PC-9 (cell line): ENCODE measurements at regions not wholly inside any gene's neighbourhood (a gene's known extent, or its start where the extent isn't known, plus 50 kb on each side); places are given as distances from the start of the nearest gene placed in this dataset.

Experiments used
- BruUV-seq: library from RNA; stranded (reverse); fragments of 400-500 nt; replicated peaks from 2 replicates; lab custom pipeline; 2021; lab: Mats Ljungman, UMichigan
- CTCF ChIA-PET: fragments of 300-600 bp; sonication (Branson Sonifier 250); formaldehyde crosslinking; loops from one replicate; lab custom pipeline; 2022; ENCODE audit warnings: antibody characterized with exemption; lab: Charles Lee
- POLR2A ChIA-PET: fragments of 300-600 bp; sonication (Branson Sonifier 250); formaldehyde crosslinking; loops from one replicate; lab custom pipeline; 2022; ENCODE audit warnings: antibody characterized with exemption; ENCODE audit not compliant: unreplicated experiment; lab: Charles Lee
- DNase-seq, 2 experiments: peaks; one replicate each; pipeline versions ENCODE4 v3.0.0 to v3.0.0-alpha.2; 2015 to 2022; ENCODE audit warnings: mixed read lengths in 1 of 2
- H2AFZ ChIP-seq: fragments of 200-600 bp; sonication (generic); 2 replicates; pipeline ENCODE4 v1.8.1; 2017; ENCODE audit warnings: antibody characterized with exemption
- H3F3A ChIP-seq: fragments of 200-600 bp; sonication (generic); 2 replicates; pipeline ENCODE4 v1.8.1; 2017; ENCODE audit warnings: antibody characterized with exemption, mild to moderate bottlenecking, low read depth; ENCODE audit not compliant: insufficient read depth
- H3K27ac ChIP-seq: fragments of 200-600 bp; sonication (generic); 2 replicates; pipeline ENCODE4 v1.6.1; 2016; ENCODE audit warnings: mixed run types
- H3K27me3 ChIP-seq: fragments of 200-600 bp; sonication (generic); 2 replicates; pipeline ENCODE4 v1.6.1; 2016; ENCODE audit warnings: low read depth, mixed run types; ENCODE audit not compliant: insufficient read depth
- H3K36me3 ChIP-seq: fragments of 200-600 bp; sonication (generic); 2 replicates; pipeline ENCODE4 v1.6.1; 2016; ENCODE audit warnings: low read depth, mixed run types
- H3K4me1 ChIP-seq: fragments of 200-600 bp; sonication (generic); replicated peaks from 2 replicates; pipeline ENCODE4 v1.6.1; 2016; ENCODE audit warnings: mixed run types; ENCODE audit not compliant: insufficient read depth
- H3K4me2 ChIP-seq: fragments of 200-600 bp; sonication (generic); 2 replicates; pipeline ENCODE4 v1.6.1; 2017; ENCODE audit warnings: mixed run types
- H3K4me3 ChIP-seq: fragments of 200-600 bp; sonication (generic); 2 replicates; pipeline ENCODE4 v1.6.1; 2016; ENCODE audit warnings: mixed run types
- H3K79me2 ChIP-seq: fragments of 200-600 bp; sonication (generic); 2 replicates; pipeline ENCODE4 v1.6.1; 2017; ENCODE audit warnings: low read depth, mixed run types
- H3K9me2 ChIP-seq: fragments of 200-600 bp; sonication (generic); 2 replicates; pipeline ENCODE4 v1.8.1; 2017; ENCODE audit warnings: mild to moderate bottlenecking; ENCODE audit not compliant: insufficient read depth
- H3K9me3 ChIP-seq: fragments of 200-600 bp; sonication (generic); 2 replicates; pipeline ENCODE4 v1.8.1; 2016; ENCODE audit warnings: low read depth; ENCODE audit not compliant: insufficient read depth
- H4K20me1 ChIP-seq: fragments of 200-600 bp; sonication (generic); 2 replicates; pipeline ENCODE4 v1.8.1; 2017; ENCODE audit not compliant: insufficient read depth
- EZH2 ChIP-seq: fragments of 200-600 bp; sonication (generic); IDR thresholded peaks from 2 replicates; pipeline ENCODE4 v1.8.0; 2017; ENCODE audit warnings: antibody characterized with exemption, low read depth
- intact Hi-C: fragments of 100-400 bp; cut with micrococcal nuclease; formaldehyde crosslinking; loops from one replicate; pipeline ENCODE4 v1.10.0; 2022; ENCODE audit not compliant: unreplicated experiment
- TF ChIP-seq, protein P1 (sequence below): fragments of 200-600 bp; sonication (generic); conservative IDR thresholded peaks from 2 replicates; pipeline ENCODE4 v1.6.1; 2017; ENCODE audit warnings: mixed run types, antibody characterized with exemption, mild to moderate bottlenecking, moderate library complexity

DNA sequence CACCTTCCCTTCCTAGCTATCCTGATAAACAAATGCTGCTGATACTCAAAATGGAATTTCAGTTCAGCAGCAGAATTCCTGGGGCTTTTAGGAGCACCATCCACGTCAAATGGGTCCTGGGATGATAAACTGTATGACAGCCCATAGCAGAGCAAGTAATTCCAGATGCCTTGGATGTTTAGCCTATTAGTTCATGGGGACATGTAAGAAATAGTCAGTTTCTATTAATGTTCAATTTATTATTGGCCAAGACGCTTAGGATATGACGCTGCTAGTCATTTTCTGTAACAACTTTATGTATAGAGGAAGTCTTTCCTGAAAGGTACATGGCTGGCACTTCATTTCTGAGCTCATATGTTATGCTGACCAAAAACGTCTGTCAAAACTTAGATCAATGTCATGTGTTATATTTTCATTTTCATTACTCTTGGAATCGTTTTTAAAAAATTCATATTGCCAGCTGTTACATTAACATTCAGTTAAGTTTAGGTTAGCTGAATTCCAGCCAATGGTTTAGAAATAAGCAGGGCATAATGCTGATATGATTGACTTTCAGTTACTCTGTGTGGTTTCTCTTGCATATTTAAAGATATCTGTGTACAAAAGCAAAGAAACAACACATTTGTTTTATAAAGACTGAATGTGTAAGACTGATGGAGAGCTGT is 243.8 kb downstream of the CSNK1G3 start:
- TF ChIP-seq EZH2: no peak
- TF ChIP-seq, protein P1, sequence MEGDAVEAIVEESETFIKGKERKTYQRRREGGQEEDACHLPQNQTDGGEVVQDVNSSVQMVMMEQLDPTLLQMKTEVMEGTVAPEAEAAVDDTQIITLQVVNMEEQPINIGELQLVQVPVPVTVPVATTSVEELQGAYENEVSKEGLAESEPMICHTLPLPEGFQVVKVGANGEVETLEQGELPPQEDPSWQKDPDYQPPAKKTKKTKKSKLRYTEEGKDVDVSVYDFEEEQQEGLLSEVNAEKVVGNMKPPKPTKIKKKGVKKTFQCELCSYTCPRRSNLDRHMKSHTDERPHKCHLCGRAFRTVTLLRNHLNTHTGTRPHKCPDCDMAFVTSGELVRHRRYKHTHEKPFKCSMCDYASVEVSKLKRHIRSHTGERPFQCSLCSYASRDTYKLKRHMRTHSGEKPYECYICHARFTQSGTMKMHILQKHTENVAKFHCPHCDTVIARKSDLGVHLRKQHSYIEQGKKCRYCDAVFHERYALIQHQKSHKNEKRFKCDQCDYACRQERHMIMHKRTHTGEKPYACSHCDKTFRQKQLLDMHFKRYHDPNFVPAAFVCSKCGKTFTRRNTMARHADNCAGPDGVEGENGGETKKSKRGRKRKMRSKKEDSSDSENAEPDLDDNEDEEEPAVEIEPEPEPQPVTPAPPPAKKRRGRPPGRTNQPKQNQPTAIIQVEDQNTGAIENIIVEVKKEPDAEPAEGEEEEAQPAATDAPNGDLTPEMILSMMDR: no peak
- no peaks in the 10 kb centered on the region for H3K9me2 ChIP-seq
- H3K27ac ChIP-seq: no peak overlapping the region
- no peaks in the 10 kb centered on the region for H3K27me3 ChIP-seq
- no TSS peak for BruUV-seq
- ChIA-PET CTCF (no interaction called here), POLR2A (no interaction called here)
- no peaks in the 10 kb centered on the region for H3K4me1 ChIP-seq
- H3K4me3 ChIP-seq: no peak overlapping the region
- H3F3A ChIP-seq: no peaks in the 10 kb centered on the region
- H3K79me2 ChIP-seq: no peaks in the 10 kb centered on the region
- no peaks in the 10 kb centered on the region; the same call in 1 of the 2 replicates for H3K9me3 ChIP-seq
- no peak for DNase-seq
- H4K20me1 ChIP-seq: no peaks in the 10 kb centered on the region
- H3K36me3 ChIP-seq: no peaks in the 10 kb centered on the region
- H3K4me2 ChIP-seq: no peak overlapping the region
- H2AFZ ChIP-seq: no peak overlapping the region
- intact Hi-C loops: no loop called here

DNA sequence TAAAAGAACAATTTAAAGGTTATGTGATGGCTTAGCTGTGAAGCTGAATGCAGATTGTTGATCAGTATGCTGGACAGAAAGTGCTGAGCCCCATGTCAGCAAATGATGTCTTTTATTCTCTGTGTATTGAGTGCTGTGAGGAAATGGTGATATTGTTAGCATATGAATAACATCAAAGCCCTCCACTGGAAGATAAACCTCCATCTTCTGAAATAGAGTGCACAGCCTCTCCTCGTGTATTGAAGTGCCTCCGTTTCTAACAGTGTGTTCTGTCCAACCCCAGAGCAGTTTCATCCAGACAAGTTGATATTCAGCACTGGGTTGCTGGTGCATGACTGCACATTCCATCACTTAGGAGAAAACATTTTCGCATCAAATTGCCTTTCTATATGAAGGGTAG is 242.9 kb downstream of the CSNK1G3 start:
- H3K4me3 ChIP-seq: no peak overlapping the region
- H3K9me2 ChIP-seq: no peaks in the 10 kb centered on the region
- no peaks in the 10 kb centered on the region for H3K79me2 ChIP-seq
- BruUV-seq: no TSS peak
- no peaks in the 10 kb centered on the region; the same call in 1 of the 2 replicates for H3K9me3 ChIP-seq
- H4K20me1 ChIP-seq: no peaks in the 10 kb centered on the region
- ChIA-PET CTCF (no interaction called here), POLR2A (no interaction called here)
- H3K27ac ChIP-seq: no peak overlapping the region
- H3K36me3 ChIP-seq: no peaks in the 10 kb centered on the region
- H3K27me3 ChIP-seq: no peaks in the 10 kb centered on the region
- H2AFZ ChIP-seq: no peak overlapping the region
- no peaks in the 10 kb centered on the region for H3F3A ChIP-seq
- DNase-seq: no peak
- TF ChIP-seq, protein P1: no peak
- no peak for TF ChIP-seq EZH2
- no peaks in the 10 kb centered on the region for H3K4me1 ChIP-seq
- no peak overlapping the region for H3K4me2 ChIP-seq
- intact Hi-C loops: no loop called here

DNA sequence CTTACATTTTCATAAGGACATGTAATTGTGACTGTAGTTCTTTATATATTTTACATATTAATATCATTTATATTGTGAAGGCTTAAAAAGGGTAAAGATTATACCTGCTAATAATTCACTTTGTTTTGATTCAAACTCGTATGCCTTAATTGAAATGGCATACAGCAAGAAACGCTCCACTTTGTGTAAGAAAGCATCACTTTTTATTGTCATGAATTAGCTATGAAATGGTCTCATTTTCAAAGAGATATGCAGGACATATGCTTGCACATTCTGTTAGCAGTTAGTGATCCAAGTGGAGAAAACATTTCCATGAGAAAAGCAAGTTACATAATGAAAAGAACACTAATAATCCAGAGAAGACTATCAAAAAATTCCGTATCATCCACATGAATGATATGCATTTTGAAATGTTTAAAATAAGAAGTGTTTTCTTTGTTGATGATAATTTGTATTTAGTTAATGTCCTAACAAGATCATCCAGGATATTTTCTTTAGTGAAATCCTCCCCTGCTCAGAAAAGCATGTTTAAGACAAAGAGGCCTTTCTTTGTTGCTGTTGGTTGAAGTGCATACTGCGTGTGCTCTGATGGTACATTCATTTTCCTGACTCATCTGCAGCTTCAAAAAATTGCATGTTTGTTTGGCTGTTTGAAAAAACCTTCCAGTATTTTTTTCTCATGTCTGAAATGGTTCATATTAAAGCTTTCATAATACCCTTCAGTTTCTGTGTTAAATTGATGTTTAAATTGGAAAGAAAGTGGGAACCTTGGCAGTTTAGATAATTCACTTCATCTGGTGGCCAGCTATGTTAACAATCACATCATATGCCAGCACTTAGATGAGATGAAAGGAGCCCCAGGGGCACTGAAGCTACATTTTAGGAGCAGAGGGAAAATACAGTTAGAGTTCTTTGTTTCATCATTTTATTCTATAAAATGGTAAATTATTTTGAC is 242.2 kb downstream of the CSNK1G3 start:
- Histone ChIP-seq H3K4me2 (no peak overlapping the region), H3F3A (no peaks in the 10 kb centered on the region), H3K4me1 (no peaks in the 10 kb centered on the region), H3K79me2 (no peaks in the 10 kb centered on the region), H4K20me1 (no peaks in the 10 kb centered on the region), H3K4me3 (no peak overlapping the region), H2AFZ (no peak overlapping the region), H3K27me3 (no peaks in the 10 kb centered on the region), H3K36me3 (no peaks in the 10 kb centered on the region), H3K9me3 (no peaks in the 10 kb centered on the region; the same call in 1 of the 2 replicates), H3K27ac (no peak overlapping the region), H3K9me2 (no peaks in the 10 kb centered on the region)
- TF ChIP-seq, protein P1: no peak
- TF ChIP-seq EZH2: no peak
- POLR2A ChIA-PET: no interaction called here
- no TSS peak for BruUV-seq
- DNase-seq: no peak
- CTCF ChIA-PET: no interaction called here
- intact Hi-C loops: no loop called here
